H9 (cell line): ENCODE measurements at regions not wholly inside any gene's neighbourhood (a gene's known extent, or its start where the extent isn't known, plus 50 kb on each side); places are given as distances from the start of the nearest gene placed in this dataset.
"Not testable (repeated sequence)": the region's sequence is repeated elsewhere in the genome, so short reads cannot be mapped to it uniquely, and the experiment has no call there.

Experiments
- DNase-seq: peaks from one replicate; pipeline ENCODE4 v3.0.0-alpha.2; 2017
- H2AFZ ChIP-seq: one replicate; pipeline ENCODE4 v1.6.1; 2013; ENCODE audit warnings: mild to moderate bottlenecking, low read length, control low read depth, moderate library complexity
- H2AK5ac ChIP-seq: 2 replicates; pipeline ENCODE4 v1.6.1; 2013; ENCODE audit warnings: low read length, control low read depth, mixed read lengths; ENCODE audit not compliant: insufficient read length
- H2BK120ac ChIP-seq: one replicate; pipeline ENCODE4 v1.6.1; 2013; ENCODE audit warnings: low read depth, mild to moderate bottlenecking, low read length, control low read depth, inconsistent platforms; ENCODE audit not compliant: poor library complexity, severe bottlenecking
- H2BK12ac ChIP-seq: 2 replicates; pipeline ENCODE4 v1.6.1; 2013; ENCODE audit warnings: low read length, control low read depth, mixed read lengths, low read depth; ENCODE audit not compliant: insufficient read length
- H2BK15ac ChIP-seq: 2 replicates; pipeline ENCODE4 v1.6.1; 2013; ENCODE audit warnings: low read depth, low read length, control low read depth
- H2BK20ac ChIP-seq: one replicate; pipeline ENCODE4 v1.6.1; 2013; ENCODE audit warnings: low read depth, mild to moderate bottlenecking, low read length, control low read depth, inconsistent platforms; ENCODE audit not compliant: poor library complexity, severe bottlenecking
- H2BK5ac ChIP-seq: 2 replicates; pipeline ENCODE4 v1.6.1; 2013; ENCODE audit warnings: low read length, control low read depth, mixed read lengths; ENCODE audit not compliant: insufficient read length
- H3K14ac ChIP-seq: 2 replicates; pipeline ENCODE4 v1.6.1; 2013; ENCODE audit warnings: low read length, control low read depth; ENCODE audit not compliant: insufficient read depth
- H3K18ac ChIP-seq: 2 replicates; pipeline ENCODE4 v1.6.1; 2013; ENCODE audit warnings: low read depth, mild to moderate bottlenecking, mixed read lengths, low read length, control low read depth; ENCODE audit not compliant: insufficient read length
- H3K23ac ChIP-seq: 2 replicates; pipeline ENCODE4 v1.6.1; 2013; ENCODE audit warnings: low read length, control low read depth, mixed read lengths, low read depth; ENCODE audit not compliant: insufficient read length
- H3K23me2 ChIP-seq: 2 replicates; pipeline ENCODE4 v1.6.1; 2013; ENCODE audit warnings: low read depth, mild to moderate bottlenecking, mixed read lengths, low read length, control low read depth; ENCODE audit not compliant: insufficient read length, poor library complexity, severe bottlenecking
- H3K27ac ChIP-seq: 2 replicates; pipeline ENCODE4 v1.5.1; 2013; ENCODE audit warnings: low read length, control low read depth, mixed read lengths, low read depth; ENCODE audit not compliant: insufficient read length
- H3K27me3 ChIP-seq: 2 replicates; pipeline ENCODE4 v1.6.1; 2013; ENCODE audit warnings: low read length, control low read depth, inconsistent platforms; ENCODE audit not compliant: insufficient read depth
- H3K4ac ChIP-seq: 2 replicates; pipeline ENCODE4 v1.6.1; 2013; ENCODE audit warnings: low read depth, mild to moderate bottlenecking, control low read depth, inconsistent platforms, low read length, moderate library complexity
- H3K4me1 ChIP-seq: 2 replicates; pipeline ENCODE4 v1.6.1; 2013; ENCODE audit warnings: low read length, control low read depth, inconsistent platforms; ENCODE audit not compliant: insufficient read depth
- H3K4me2 ChIP-seq: 2 replicates; pipeline ENCODE4 v1.6.1; 2013; ENCODE audit warnings: low read length, control low read depth, mixed read lengths; ENCODE audit not compliant: insufficient read length, insufficient read depth
- H3K56ac ChIP-seq: 2 replicates; pipeline ENCODE4 v1.6.1; 2013; ENCODE audit warnings: low read depth, mild to moderate bottlenecking, mixed read lengths, low read length, control low read depth; ENCODE audit not compliant: insufficient read length
- H3K79me1 ChIP-seq: 2 replicates; pipeline ENCODE4 v1.6.1; 2013; ENCODE audit warnings: low read depth, mild to moderate bottlenecking, moderate library complexity, low read length, control low read depth, inconsistent platforms; ENCODE audit not compliant: insufficient read depth, poor library complexity, severe bottlenecking
- H3K79me2 ChIP-seq: 2 replicates; pipeline ENCODE4 v1.6.1; 2013; ENCODE audit warnings: low read length, control low read depth, inconsistent platforms; ENCODE audit not compliant: insufficient read depth
- H3K9ac ChIP-seq: 2 replicates; pipeline ENCODE4 v1.6.1; 2013; ENCODE audit warnings: low read length, control low read depth, mixed read lengths; ENCODE audit not compliant: insufficient read length; ENCODE audit errors: extremely low read depth
- H3K9me3 ChIP-seq: one replicate; pipeline ENCODE4 v1.6.1; 2013; ENCODE audit warnings: low read depth, low read length, inconsistent platforms; ENCODE audit not compliant: control insufficient read depth
- H3T11ph ChIP-seq: one replicate; pipeline ENCODE4 v1.6.1; 2013; ENCODE audit warnings: mild to moderate bottlenecking, low read length, control low read depth, inconsistent platforms
- H4K20me1 ChIP-seq: one replicate; pipeline ENCODE4 v1.6.1; 2013; ENCODE audit not compliant: control insufficient read depth, insufficient read length, insufficient read depth
- H4K5ac ChIP-seq: 2 replicates; pipeline ENCODE4 v1.6.1; 2013; ENCODE audit warnings: low read depth, mild to moderate bottlenecking, mixed read lengths, low read length, control low read depth; ENCODE audit not compliant: insufficient read length
- H4K8ac ChIP-seq: replicated peaks from 2 replicates; pipeline ENCODE4 v1.6.1; 2013; ENCODE audit warnings: low read length, control low read depth, mixed read lengths, low read depth; ENCODE audit not compliant: insufficient read length
- H4K91ac ChIP-seq: 2 replicates; pipeline ENCODE4 v1.6.1; 2013; ENCODE audit warnings: low read depth, mild to moderate bottlenecking, moderate library complexity, mixed read lengths, low read length, control low read depth; ENCODE audit not compliant: insufficient read length
- H3K27ac Mint-ChIP-seq, 3 experiments: 2 replicates in 2 of 3; 3 replicates in 1 of 3; pipeline ENCODE4 v1.8.0; 2020 to 2021; ENCODE audit warnings: mixed read lengths in 3 of 3, mild to moderate bottlenecking in 1 of 3, moderate library complexity in 1 of 3
- H3K27me3 Mint-ChIP-seq: 2 replicates; pipeline ENCODE4 v1.8.0; 2021; ENCODE audit warnings: low read depth, mild to moderate bottlenecking, moderate library complexity, mixed read lengths
- H3K36me3 Mint-ChIP-seq, 3 experiments: 2 replicates in 2 of 3; 3 replicates in 1 of 3; pipeline ENCODE4 v1.8.0; 2020 to 2021; ENCODE audit warnings: low read depth in 3 of 3, mixed read lengths in 3 of 3; ENCODE audit not compliant: insufficient read depth in 1 of 3
- H3K4me1 Mint-ChIP-seq, 2 experiments: 2 replicates each; pipeline ENCODE4 v1.8.0; 2020; ENCODE audit warnings: mixed read lengths in 2 of 2
- H3K4me3 Mint-ChIP-seq, 2 experiments: 2 replicates in 1 of 2; 3 replicates in 1 of 2; pipeline ENCODE4 v1.8.0; 2020 to 2021; ENCODE audit warnings: mild to moderate bottlenecking in 2 of 2, mixed read lengths in 2 of 2, moderate library complexity in 1 of 2
- H3K9me3 Mint-ChIP-seq, 2 experiments: 2 replicates in 1 of 2; 3 replicates in 1 of 2; pipeline ENCODE4 v1.8.0; 2020; ENCODE audit warnings: mild to moderate bottlenecking in 2 of 2, mixed read lengths in 2 of 2, moderate library complexity in 1 of 2
- WGBS: extraction: QIAGEN DNeasy Blood & Tissue Kit; methylation state at CpG from one replicate; pipeline ENCODE4 v1.1.7; 2013; ENCODE audit warnings: missing lambda C conversion rate, low lambda C conversion rate, mixed read lengths; ENCODE audit not compliant: insufficient read length; ENCODE audit errors: extremely low coverage; 5-methylcytosine and 5-hydroxymethylcytosine counted together
- TF ChIP-seq, protein P1 (sequence below): fragments of 200-600 bp; sonication (generic); conservative IDR thresholded peaks from 3 replicates; pipeline ENCODE4 v1.8.0; 2021; ENCODE audit warnings: antibody characterized with exemption, mild to moderate bottlenecking

DNA sequence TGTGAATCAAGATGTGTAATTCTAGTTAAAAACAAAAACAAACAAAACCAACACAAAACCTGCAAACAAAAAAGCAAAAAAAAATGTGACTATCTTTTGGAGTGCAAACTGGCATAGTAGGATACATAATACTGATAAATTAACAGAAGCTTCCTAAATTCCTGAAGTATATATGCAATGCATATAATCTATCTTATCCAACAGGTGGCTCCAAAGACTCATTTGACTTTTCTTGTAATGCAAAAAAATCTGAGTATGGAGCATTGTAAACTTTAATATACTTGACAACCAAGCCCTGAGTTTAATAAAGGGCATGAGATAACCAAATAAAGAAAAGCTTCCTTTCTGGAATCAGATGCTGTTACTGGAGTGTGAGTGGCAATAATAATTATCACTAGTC lies 1003.6 kb downstream of the FSCB start:
- H3K27me3 ChIP-seq = no peaks in the 10 kb centered on the region
- H3K79me1 ChIP-seq = no peaks in the 10 kb centered on the region
- H3K9ac ChIP-seq = no peak overlapping the region
- no peak overlapping the region for H2AFZ ChIP-seq
- no peak overlapping the region for H3K4ac ChIP-seq
- H3K4me1 ChIP-seq = no peaks in the 10 kb centered on the region
- H2BK15ac ChIP-seq = no peak overlapping the region
- no peak for DNase-seq
- Mint-ChIP-seq H3K4me3 (no peak overlapping the region), H3K36me3 (peaks cover 0 to 4% (median 2%) of the 10 kb centered on the region in 3 experiments; a peak in 3 of 7 replicates), H3K9me3 (peaks cover 7 to 9% of the 10 kb centered on the region in 2 experiments; a peak in 3 of 5 replicates), H3K4me1 (peaks cover 18 to 21% of the 10 kb centered on the region in 2 experiments), H3K27ac (peak overlapping the region in 1 of 3 experiments; percentile 42; a peak in 2 of 7 replicates), H3K27me3 (no peaks in the 10 kb centered on the region)
- H3K18ac ChIP-seq = no peak overlapping the region
- TF ChIP-seq, protein P1, sequence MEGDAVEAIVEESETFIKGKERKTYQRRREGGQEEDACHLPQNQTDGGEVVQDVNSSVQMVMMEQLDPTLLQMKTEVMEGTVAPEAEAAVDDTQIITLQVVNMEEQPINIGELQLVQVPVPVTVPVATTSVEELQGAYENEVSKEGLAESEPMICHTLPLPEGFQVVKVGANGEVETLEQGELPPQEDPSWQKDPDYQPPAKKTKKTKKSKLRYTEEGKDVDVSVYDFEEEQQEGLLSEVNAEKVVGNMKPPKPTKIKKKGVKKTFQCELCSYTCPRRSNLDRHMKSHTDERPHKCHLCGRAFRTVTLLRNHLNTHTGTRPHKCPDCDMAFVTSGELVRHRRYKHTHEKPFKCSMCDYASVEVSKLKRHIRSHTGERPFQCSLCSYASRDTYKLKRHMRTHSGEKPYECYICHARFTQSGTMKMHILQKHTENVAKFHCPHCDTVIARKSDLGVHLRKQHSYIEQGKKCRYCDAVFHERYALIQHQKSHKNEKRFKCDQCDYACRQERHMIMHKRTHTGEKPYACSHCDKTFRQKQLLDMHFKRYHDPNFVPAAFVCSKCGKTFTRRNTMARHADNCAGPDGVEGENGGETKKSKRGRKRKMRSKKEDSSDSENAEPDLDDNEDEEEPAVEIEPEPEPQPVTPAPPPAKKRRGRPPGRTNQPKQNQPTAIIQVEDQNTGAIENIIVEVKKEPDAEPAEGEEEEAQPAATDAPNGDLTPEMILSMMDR = peak; percentile 35; the same call in 2 of the 3 replicates
- H3K79me2 ChIP-seq = no peaks in the 10 kb centered on the region
- H2AK5ac ChIP-seq = no peak overlapping the region
- H2BK20ac ChIP-seq = no peak overlapping the region
- no peak overlapping the region for H4K8ac ChIP-seq
- H3K9me3 ChIP-seq = no peaks in the 10 kb centered on the region
- no peak overlapping the region for H3K4me2 ChIP-seq
- H4K20me1 ChIP-seq = no peaks in the 10 kb centered on the region
- H3K27ac ChIP-seq = no peak overlapping the region
- no peak overlapping the region for H3T11ph ChIP-seq
- no peak overlapping the region for H3K14ac ChIP-seq
- H4K91ac ChIP-seq = no peak overlapping the region
- H2BK5ac ChIP-seq = no peak overlapping the region
- H2BK12ac ChIP-seq = no peak overlapping the region
- H3K56ac ChIP-seq = no peak overlapping the region
- no peaks in the 10 kb centered on the region for H3K23me2 ChIP-seq
- no peak overlapping the region for H3K23ac ChIP-seq
- no peak overlapping the region for H2BK120ac ChIP-seq
- no peak overlapping the region for H4K5ac ChIP-seq

DNA sequence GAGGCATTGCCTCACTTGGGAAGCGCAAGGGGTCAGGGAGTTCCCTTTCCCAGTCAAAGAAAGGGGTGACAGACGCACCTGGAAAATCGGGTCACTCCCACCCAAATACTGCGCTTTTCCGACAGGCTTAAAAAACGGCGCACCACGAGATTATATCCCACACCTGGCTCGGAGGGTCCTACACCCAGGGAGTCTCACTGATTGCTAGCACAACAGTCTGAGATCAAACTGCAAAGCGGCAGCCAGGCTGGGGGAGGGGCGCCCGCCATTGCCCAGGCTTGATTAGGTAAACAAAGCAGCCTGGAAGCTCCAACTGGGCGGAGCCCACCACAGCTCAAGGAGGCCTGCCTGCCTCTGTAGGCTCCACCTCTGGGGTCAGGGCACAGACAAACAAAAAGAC lies 1014.7 kb downstream of the FSCB start:
- not testable (repeated sequence) for H3K36me3 Mint-ChIP-seq, H2BK15ac ChIP-seq, H4K5ac ChIP-seq, H3K27ac ChIP-seq, H2BK120ac ChIP-seq, H2BK5ac ChIP-seq, H2BK12ac ChIP-seq, H3K9me3 ChIP-seq, H3K18ac ChIP-seq, H3K27ac Mint-ChIP-seq, H3K4me1 Mint-ChIP-seq, H4K8ac ChIP-seq, H3K4me1 ChIP-seq, H4K20me1 ChIP-seq, H3K27me3 Mint-ChIP-seq, H3K14ac ChIP-seq, H3K4me3 Mint-ChIP-seq, H3K4ac ChIP-seq, H3K9ac ChIP-seq, DNase-seq, H3K79me1 ChIP-seq, H2AFZ ChIP-seq, H3K23ac ChIP-seq, H2BK20ac ChIP-seq, H3T11ph ChIP-seq, H3K56ac ChIP-seq, H4K91ac ChIP-seq, H3K79me2 ChIP-seq, H3K27me3 ChIP-seq, H2AK5ac ChIP-seq, H3K4me2 ChIP-seq, H3K9me3 Mint-ChIP-seq, H3K23me2 ChIP-seq
- no CpG with 5 or more reads among the region's 13 CpGs for WGBS
